Colonic mucosa (tissue), 4 donors: ENCODE measurements at regions not wholly inside any gene's neighbourhood (a gene's known extent, or its start where the extent isn't known, plus 50 kb on each side); places are given as distances from the start of the nearest gene placed in this dataset.

Experiments used
- DNase-seq: peaks from one replicate; pipeline ENCODE4 v3.0.0-alpha.2; 2020
- H3K27ac ChIP-seq: fragments of 200-600 bp; one replicate; pipeline ENCODE4 v1.8.0; 2021
- H3K27me3 ChIP-seq: fragments of 200-600 bp; one replicate; pipeline ENCODE4 v1.8.0; 2021
- H3K36me3 ChIP-seq: fragments of 200-600 bp; one replicate; pipeline ENCODE4 v1.8.0; 2021
- H3K4me1 ChIP-seq: fragments of 200-600 bp; one replicate; pipeline ENCODE4 v1.8.0; 2021; ENCODE audit warnings: mild to moderate bottlenecking
- H3K4me3 ChIP-seq: fragments of 200-600 bp; one replicate; pipeline ENCODE4 v1.8.0; 2021
- H3K9ac ChIP-seq, 2 donors: one replicate each; pipeline ENCODE4 v1.7.0; 2013; ENCODE audit warnings: control low read depth in 2 of 2, low read depth in 2 of 2, low read length in 2 of 2
- H3K9me3 ChIP-seq: fragments of 200-600 bp; one replicate; pipeline ENCODE4 v1.8.0; 2021
- intact Hi-C: fragments of 100-400 bp; cut with DNase I; formaldehyde crosslinking; loops from one replicate; pipeline ENCODE4 v1.14.1; 2022
- TF ChIP-seq, protein P1 (sequence below): fragments of 200-600 bp; IDR thresholded peaks from one replicate; pipeline ENCODE4 v1.8.0; 2022; ENCODE audit warnings: antibody characterized with exemption, mild to moderate bottlenecking
- donor health status: healthy.
- donor health status: DM: no; HTN: no; CAD: no.
- donor health status: DM: no; HTN: no; CAD: no.

DNA sequence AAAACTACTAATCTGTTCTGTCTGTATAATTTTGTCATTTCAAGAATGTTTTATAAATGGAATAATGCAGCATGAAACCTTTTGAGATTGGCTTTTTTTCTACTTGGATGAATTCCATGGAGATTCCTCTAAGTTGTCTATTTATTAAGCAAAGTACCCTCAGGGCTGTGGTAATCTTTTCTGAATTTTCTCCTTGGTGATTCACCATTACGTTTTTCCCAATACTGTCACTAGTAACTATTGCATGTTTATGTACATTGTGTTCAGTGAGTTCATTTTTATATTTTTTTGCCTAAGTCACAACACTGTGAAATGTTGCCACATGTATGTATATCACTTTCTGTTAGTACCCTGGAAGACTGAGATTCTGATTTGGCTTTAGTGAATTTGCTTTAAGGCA, 177.0 kb upstream of the GRIN3A start:
- Histone ChIP-seq H3K27me3 (no peaks in the 10 kb centered on the region), H3K9ac (no peak overlapping the region), H3K36me3 (no peaks in the 10 kb centered on the region), H3K4me1 (no peaks in the 10 kb centered on the region), H3K4me3 (no peak overlapping the region), H3K27ac (no peak overlapping the region), H3K9me3 (no peaks in the 10 kb centered on the region)
- DNase-seq = no peak
- intact Hi-C loops = no loop called here
- TF ChIP-seq, protein P1, sequence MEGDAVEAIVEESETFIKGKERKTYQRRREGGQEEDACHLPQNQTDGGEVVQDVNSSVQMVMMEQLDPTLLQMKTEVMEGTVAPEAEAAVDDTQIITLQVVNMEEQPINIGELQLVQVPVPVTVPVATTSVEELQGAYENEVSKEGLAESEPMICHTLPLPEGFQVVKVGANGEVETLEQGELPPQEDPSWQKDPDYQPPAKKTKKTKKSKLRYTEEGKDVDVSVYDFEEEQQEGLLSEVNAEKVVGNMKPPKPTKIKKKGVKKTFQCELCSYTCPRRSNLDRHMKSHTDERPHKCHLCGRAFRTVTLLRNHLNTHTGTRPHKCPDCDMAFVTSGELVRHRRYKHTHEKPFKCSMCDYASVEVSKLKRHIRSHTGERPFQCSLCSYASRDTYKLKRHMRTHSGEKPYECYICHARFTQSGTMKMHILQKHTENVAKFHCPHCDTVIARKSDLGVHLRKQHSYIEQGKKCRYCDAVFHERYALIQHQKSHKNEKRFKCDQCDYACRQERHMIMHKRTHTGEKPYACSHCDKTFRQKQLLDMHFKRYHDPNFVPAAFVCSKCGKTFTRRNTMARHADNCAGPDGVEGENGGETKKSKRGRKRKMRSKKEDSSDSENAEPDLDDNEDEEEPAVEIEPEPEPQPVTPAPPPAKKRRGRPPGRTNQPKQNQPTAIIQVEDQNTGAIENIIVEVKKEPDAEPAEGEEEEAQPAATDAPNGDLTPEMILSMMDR = no peak

DNA sequence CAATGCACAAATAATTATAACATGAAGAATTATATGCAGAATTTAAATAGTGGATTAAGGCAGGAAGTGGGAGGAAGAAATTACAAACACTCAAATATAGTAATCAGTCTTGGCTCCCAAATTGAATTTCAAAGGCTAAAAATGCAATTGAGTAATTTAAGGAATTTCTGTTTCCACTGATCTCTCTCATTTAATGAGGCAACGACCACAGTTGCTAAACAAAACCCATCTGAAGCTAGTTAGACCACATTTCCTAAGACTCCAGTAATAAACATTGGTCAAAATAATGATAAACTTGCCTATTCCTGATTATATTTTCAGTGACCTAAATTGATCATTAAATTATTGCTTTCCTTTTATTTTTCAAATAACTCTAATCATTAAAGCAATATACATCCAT, 174.3 kb upstream of the GRIN3A start:
- no peaks in the 10 kb centered on the region for H3K27me3 ChIP-seq
- H3K27ac ChIP-seq = no peak overlapping the region
- no peaks in the 10 kb centered on the region for H3K9me3 ChIP-seq
- no peaks in the 10 kb centered on the region for H3K4me1 ChIP-seq
- H3K36me3 ChIP-seq = no peaks in the 10 kb centered on the region
- no peak overlapping the region for H3K4me3 ChIP-seq
- intact Hi-C loops = no loop called here
- DNase-seq = no peak
- H3K9ac ChIP-seq = no peak overlapping the region
- TF ChIP-seq, protein P1 = no peak

DNA sequence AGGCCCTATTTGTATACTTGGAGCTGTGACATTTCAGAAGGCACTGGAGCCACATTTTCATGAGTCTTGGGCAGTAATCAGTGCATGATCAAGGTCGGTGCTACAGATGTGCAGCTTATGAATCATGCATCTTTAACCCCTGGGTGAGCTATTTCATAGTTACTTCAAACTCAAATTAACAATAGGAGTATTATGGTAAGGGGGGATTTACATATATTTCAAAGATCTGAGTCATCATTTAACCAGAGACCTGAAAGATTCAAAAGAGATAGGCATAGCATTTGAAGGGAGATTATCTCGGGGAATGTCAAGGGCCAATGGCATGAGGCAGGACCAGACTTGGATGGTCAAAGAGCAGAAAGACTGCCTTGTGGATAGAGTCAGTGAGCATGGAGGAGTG, 169.0 kb upstream of the GRIN3A start:
- intact Hi-C loops = loop anchor here (10.0 kb wide), 1 partner anchor 313 kb away; the partner anchor contains the start of gene PPP3R2
- Histone ChIP-seq H3K4me3 (no peak overlapping the region), H3K4me1 (no peaks in the 10 kb centered on the region), H3K9me3 (no peaks in the 10 kb centered on the region), H3K27me3 (no peaks in the 10 kb centered on the region), H3K9ac (no peak overlapping the region), H3K36me3 (no peaks in the 10 kb centered on the region), H3K27ac (no peak overlapping the region)
- TF ChIP-seq, protein P1 = no peak
- no peak for DNase-seq

DNA sequence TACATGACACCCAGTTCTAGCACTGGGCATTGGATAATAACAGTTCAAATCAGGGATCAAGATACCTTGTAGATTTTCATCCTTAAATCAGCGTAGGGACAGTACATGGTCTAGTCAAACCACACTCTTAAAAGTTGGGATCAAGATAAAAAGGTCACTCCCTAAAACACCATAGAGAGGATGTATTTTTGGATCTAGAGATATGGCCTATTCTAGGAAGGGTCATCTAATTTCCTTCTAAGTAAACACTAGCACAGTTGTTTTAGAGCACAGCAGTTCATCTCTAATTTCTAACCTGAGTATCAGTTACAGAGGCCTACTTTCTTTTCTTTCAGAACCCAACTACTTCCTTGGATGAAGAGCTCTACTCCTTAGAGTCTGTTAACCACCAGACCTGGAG, 166.4 kb upstream of the GRIN3A start:
- intact Hi-C loops = loop anchor here (10.0 kb wide), 1 partner anchor 310 kb away; the partner anchor contains the start of gene PPP3R2
- no peaks in the 10 kb centered on the region for H3K4me1 ChIP-seq
- no peaks in the 10 kb centered on the region for H3K27me3 ChIP-seq
- no peaks in the 10 kb centered on the region for H3K36me3 ChIP-seq
- H3K4me3 ChIP-seq = no peak overlapping the region
- no peak overlapping the region for H3K9ac ChIP-seq
- TF ChIP-seq, protein P1 = no peak
- H3K27ac ChIP-seq = no peak overlapping the region
- DNase-seq = no peak
- no peaks in the 10 kb centered on the region for H3K9me3 ChIP-seq

DNA sequence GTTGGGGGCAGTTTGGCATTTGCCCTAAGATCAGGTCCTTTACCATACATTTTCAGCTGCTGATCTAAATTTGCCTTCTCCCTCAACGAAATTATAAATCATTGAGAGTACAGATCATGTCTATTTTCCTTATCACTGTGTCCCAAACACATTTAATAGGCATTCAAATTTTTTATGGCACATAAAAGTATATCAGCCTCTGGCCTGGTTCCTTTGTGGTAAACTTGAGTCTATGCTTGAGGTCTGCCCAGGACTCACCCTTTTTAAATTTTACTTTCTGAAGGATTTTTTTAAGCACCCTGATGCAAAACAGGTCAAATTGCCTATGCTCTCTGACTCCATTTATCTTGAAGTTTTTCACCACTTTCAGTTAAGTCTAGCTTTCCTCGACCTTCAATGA, 163.6 kb upstream of the GRIN3A start:
- Histone ChIP-seq H3K9ac (no peak overlapping the region), H3K4me3 (no peak overlapping the region), H3K9me3 (no peaks in the 10 kb centered on the region), H3K27me3 (no peaks in the 10 kb centered on the region), H3K4me1 (no peaks in the 10 kb centered on the region), H3K36me3 (no peaks in the 10 kb centered on the region), H3K27ac (no peak overlapping the region)
- DNase-seq = no peak
- TF ChIP-seq, protein P1 = no peak
- intact Hi-C loops = loop anchor here (10.0 kb wide), 1 partner anchor 307 kb away; the partner anchor contains the start of gene PPP3R2
